ENCODE measurements at regions not wholly inside any gene's neighbourhood (a gene's known extent, or its start where the extent isn't known, plus 50 kb on each side); places are given as distances from the start of the nearest gene placed in this dataset.

GRCh38 chr6:159510141-159510540 is 182.9 kb downstream of the SOD2 start:
- Histone ChIP-seq H2AFZ (ENCODE audit: low read length) (no peak overlapping the region), H3K23me2 (ENCODE audit: insufficient read length, low read depth, low read length, poor library complexity, severe bottlenecking) (no peaks in the 10 kb centered on the region), H3K79me1 (ENCODE audit: insufficient read depth, low read depth, low read length, poor library complexity, severe bottlenecking) (no peaks in the 10 kb centered on the region), H3K9me3 (ENCODE audit: control insufficient read depth, low read depth, low read length) (no peaks in the 10 kb centered on the region), H4K91ac (ENCODE audit: insufficient read length, low read depth, low read length) (no peak overlapping the region), H3K56ac (ENCODE audit: insufficient read length, low read depth, low read length) (no peak overlapping the region), H3K79me2 (ENCODE audit: insufficient read depth, low read length) (no peaks in the 10 kb centered on the region), H3K14ac (ENCODE audit: insufficient read depth, low read length) (no peak overlapping the region), H3K27ac (ENCODE audit: insufficient read length, low read depth, low read length) (no peak overlapping the region), H3T11ph (ENCODE audit: low read length) (no peak overlapping the region), H4K20me1 (ENCODE audit: control insufficient read depth, insufficient read depth, insufficient read length) (no peaks in the 10 kb centered on the region), H2BK5ac (ENCODE audit: insufficient read length, low read length) (no peak overlapping the region), H3K9ac (ENCODE audit: extremely low read depth, insufficient read length, low read length) (no peak overlapping the region), H3K4me2 (ENCODE audit: insufficient read depth, insufficient read length, low read length) (no peak overlapping the region), H3K4ac (ENCODE audit: low read depth, low read length) (no peak overlapping the region), H2AK5ac (ENCODE audit: insufficient read length, low read length) (no peak overlapping the region), H3K4me1 (ENCODE audit: insufficient read depth, low read length) (no peaks in the 10 kb centered on the region), H2BK120ac (ENCODE audit: low read depth, low read length, poor library complexity, severe bottlenecking) (no peak overlapping the region), H3K23ac (ENCODE audit: insufficient read length, low read depth, low read length) (no peak overlapping the region), H2BK12ac (ENCODE audit: insufficient read length, low read depth, low read length) (no peak overlapping the region), H4K8ac (replicated peaks; ENCODE audit: insufficient read length, low read depth, low read length) (no peak overlapping the region), H3K18ac (ENCODE audit: insufficient read length, low read depth, low read length) (no peak overlapping the region), H4K5ac (ENCODE audit: insufficient read length, low read depth, low read length) (no peak overlapping the region), H2BK20ac (ENCODE audit: low read depth, low read length, poor library complexity, severe bottlenecking) (no peak overlapping the region), H2BK15ac (ENCODE audit: low read depth, low read length) (no peak overlapping the region), H3K27me3 (ENCODE audit: insufficient read depth, low read length) (no peaks in the 10 kb centered on the region)
- no peak for DNase-seq
- Mint-ChIP-seq H3K36me3 (ENCODE audit: insufficient read depth in 1 of 3, low read depth in 3 of 3) (no peaks in the 10 kb centered on the region), H3K9me3 (peaks cover 0 to 27% of the 10 kb centered on the region in 2 experiments; a peak in 2 of 5 replicates), H3K27me3 (ENCODE audit: low read depth) (peaks cover 5% of the 10 kb centered on the region), H3K27ac (no peak overlapping the region), H3K4me3 (no peak overlapping the region), H3K4me1 (no peaks in the 10 kb centered on the region)
- WGBS (ENCODE audit: extremely low coverage, insufficient read length, low lambda C conversion rate): no CpG with 5 or more reads among the region's 8 CpGs
- TF ChIP-seq CTCF (conservative IDR thresholded peaks at IDR 0.05): no peak

All from H9 (cell line).